Activated CD8-positive, alpha-beta memory T cell treated with anti-CD3 and anti-CD28 coated beads for 4 hours (primary cell): ENCODE measurements at regions not wholly inside any gene's neighbourhood (a gene's known extent, or its start where the extent isn't known, plus 50 kb on each side); places are given as distances from the start of the nearest gene placed in this dataset.

Source experiments
- DNase-seq, 2 donors: peaks; one replicate each; pipeline ENCODE4 v3.0.0-alpha.2; 2020; ENCODE audit warnings: low read depth in 2 of 2

- DNase-seq = no peak
Observed at GRCh38 chr17:77684803-77685798, 273.4 kb upstream of the TNRC6C start.

GRCh38 chr17:77685881-77686486, 272.5 kb upstream of the TNRC6C start:
- DNase-seq = no peak

- no peak for DNase-seq
Observed at GRCh38 chr17:77686903-77687302, 271.6 kb upstream of the TNRC6C start.

- no peak for DNase-seq
Observed at GRCh38 chr17:77687417-77687816, 271.1 kb upstream of the TNRC6C start.

- DNase-seq = no peak
Observed at GRCh38 chr17:77687921-77688320, 270.6 kb upstream of the TNRC6C start.

- DNase-seq = no peak
Observed at GRCh38 chr17:77688369-77688768, 270.1 kb upstream of the TNRC6C start.

- DNase-seq = no peak
Observed at GRCh38 chr17:77690271-77691161, 268.0 kb upstream of the TNRC6C start.

GRCh38 chr17:77691216-77692085, 267.1 kb upstream of the TNRC6C start:
- DNase-seq = no peak

GRCh38 chr17:77692571-77693161, 265.8 kb upstream of the TNRC6C start:
- no peak for DNase-seq

GRCh38 chr17:77693301-77693700, 265.2 kb upstream of the TNRC6C start:
- DNase-seq = no peak

- DNase-seq = no peak
Observed at GRCh38 chr17:77693776-77694175, 264.7 kb upstream of the TNRC6C start.

- no peak for DNase-seq
Observed at GRCh38 chr17:77694391-77695363, 263.8 kb upstream of the TNRC6C start.

- DNase-seq = no peak
Observed at GRCh38 chr17:77695386-77695785, 263.1 kb upstream of the TNRC6C start.

- no peak for DNase-seq
Observed at GRCh38 chr17:77696151-77696720, 262.3 kb upstream of the TNRC6C start.

- no peak for DNase-seq
Observed at GRCh38 chr17:77696721-77697460, 261.6 kb upstream of the TNRC6C start.

- DNase-seq = no peak
Observed at GRCh38 chr17:77697480-77698400, 260.8 kb upstream of the TNRC6C start.

GRCh38 chr17:77698903-77699623, 259.4 kb upstream of the TNRC6C start:
- DNase-seq = no peak
